ENCODE measurements at regions not wholly inside any gene's neighbourhood (a gene's known extent, or its start where the extent isn't known, plus 50 kb on each side); places are given as distances from the start of the nearest gene placed in this dataset.

- Histone ChIP-seq H3K36me3 (ENCODE audit: insufficient read depth, low read length) (no peaks in the 10 kb centered on the region), H3K9me3 (ENCODE audit: insufficient read depth, low read depth, low read length) (no peaks in the 10 kb centered on the region), H3K4me3 (ENCODE audit: low read length, poor library complexity, severe bottlenecking) (no peak overlapping the region), H3K79me2 (ENCODE audit: insufficient read depth, low read length) (no peaks in the 10 kb centered on the region), H3K27me3 (ENCODE audit: insufficient read depth, low read length, poor library complexity, severe bottlenecking) (no peaks in the 10 kb centered on the region), H3K9ac (ENCODE audit: low read depth, low read length, poor library complexity, severe bottlenecking) (no peak overlapping the region), H3F3A (ENCODE audit: low read depth) (no peaks in the 10 kb centered on the region), H3K4me2 (ENCODE audit: low read depth, low read length, poor library complexity, severe bottlenecking) (no peak overlapping the region), H2AFZ (ENCODE audit: low read length) (no peak overlapping the region), H3K9me2 (replicated peaks; ENCODE audit: low read depth, low read length) (no peaks in the 10 kb centered on the region), H3K4me1 (ENCODE audit: insufficient read depth, low read length, poor library complexity, severe bottlenecking) (peaks cover 40% of the 10 kb centered on the region), H4K20me1 (ENCODE audit: insufficient read depth, low read length, poor library complexity, severe bottlenecking) (no peaks in the 10 kb centered on the region)
- no peak for TF ChIP-seq EZH2phosphoT487 (IDR thresholded peaks at IDR 0.05; ENCODE audit: borderline replicate concordance)
- TF ChIP-seq, protein P1, sequence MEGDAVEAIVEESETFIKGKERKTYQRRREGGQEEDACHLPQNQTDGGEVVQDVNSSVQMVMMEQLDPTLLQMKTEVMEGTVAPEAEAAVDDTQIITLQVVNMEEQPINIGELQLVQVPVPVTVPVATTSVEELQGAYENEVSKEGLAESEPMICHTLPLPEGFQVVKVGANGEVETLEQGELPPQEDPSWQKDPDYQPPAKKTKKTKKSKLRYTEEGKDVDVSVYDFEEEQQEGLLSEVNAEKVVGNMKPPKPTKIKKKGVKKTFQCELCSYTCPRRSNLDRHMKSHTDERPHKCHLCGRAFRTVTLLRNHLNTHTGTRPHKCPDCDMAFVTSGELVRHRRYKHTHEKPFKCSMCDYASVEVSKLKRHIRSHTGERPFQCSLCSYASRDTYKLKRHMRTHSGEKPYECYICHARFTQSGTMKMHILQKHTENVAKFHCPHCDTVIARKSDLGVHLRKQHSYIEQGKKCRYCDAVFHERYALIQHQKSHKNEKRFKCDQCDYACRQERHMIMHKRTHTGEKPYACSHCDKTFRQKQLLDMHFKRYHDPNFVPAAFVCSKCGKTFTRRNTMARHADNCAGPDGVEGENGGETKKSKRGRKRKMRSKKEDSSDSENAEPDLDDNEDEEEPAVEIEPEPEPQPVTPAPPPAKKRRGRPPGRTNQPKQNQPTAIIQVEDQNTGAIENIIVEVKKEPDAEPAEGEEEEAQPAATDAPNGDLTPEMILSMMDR (conservative IDR thresholded peaks at IDR 0.05; ENCODE audit: low read length) = no peak
Observed at GRCh38 chr7:142308326-142308725, 50.5 kb upstream of the PRSS58 start.

Measured in Loucy (cell line).